ENCODE measurements at regions not wholly inside any gene's neighbourhood (a gene's known extent, or its start where the extent isn't known, plus 50 kb on each side); places are given as distances from the start of the nearest gene placed in this dataset.

DNA sequence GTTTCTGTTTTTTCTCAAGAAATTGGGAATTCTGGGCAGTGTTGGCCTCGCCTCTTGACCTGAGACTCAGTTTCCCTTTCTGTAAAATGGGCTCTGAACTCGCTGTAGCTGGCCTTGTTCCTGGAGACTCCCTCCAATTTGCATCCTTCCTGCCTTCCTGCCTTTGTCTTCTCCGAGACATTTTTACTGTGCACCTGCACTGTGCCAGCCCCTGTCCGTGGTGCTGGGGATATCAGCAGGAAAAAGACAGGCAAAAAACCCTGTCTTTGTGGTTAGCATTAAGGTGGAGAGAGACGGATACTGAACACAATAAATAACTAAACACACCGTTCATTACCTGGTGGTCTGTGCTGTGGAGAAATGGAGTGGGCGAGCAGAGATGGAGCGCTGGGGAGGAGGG lies 129.8 kb downstream of the AACS start:
- H3K4ac ChIP-seq (replicated peaks; ENCODE audit: insufficient read length, low read depth, low read length) = no peak overlapping the region
- peaks cover 21 to 96% of the 10 kb centered on the region in 2 experiments for H3K79me2 ChIP-seq (ENCODE audit: control insufficient read depth in 1 of 2, insufficient read depth in 2 of 2, low read length in 2 of 2)
- FAIRE-seq (peak; percentile 77), DNase-seq (ENCODE audit: low read depth in 1 of 2, low spot score in 2 of 2) (peak in 1 of 2 experiments; percentile 49)
- H2AK5ac ChIP-seq (ENCODE audit: low read depth, low read length) = no peak overlapping the region
- no peak for TF ChIP-seq ZNF274 (IDR thresholded peaks at IDR 0.05; ENCODE audit: borderline replicate concordance, extremely low read depth, low read length)
- no peak for TF ChIP-seq KDM1A (IDR thresholded peaks at IDR 0.05; ENCODE audit: borderline replicate concordance, low read length)
- TF ChIP-seq, protein P1, sequence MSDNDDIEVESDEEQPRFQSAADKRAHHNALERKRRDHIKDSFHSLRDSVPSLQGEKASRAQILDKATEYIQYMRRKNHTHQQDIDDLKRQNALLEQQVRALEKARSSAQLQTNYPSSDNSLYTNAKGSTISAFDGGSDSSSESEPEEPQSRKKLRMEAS (IDR thresholded peaks at IDR 0.05) = no peak
- peak; percentile 36 to 61; a peak in 2 of 4 replicates for TF ChIP-seq SIN3A (conservative IDR thresholded peaks at IDR 0.05 in 1 of 2, IDR thresholded peaks at IDR 0.05 in 1 of 2; ENCODE audit: low read depth in 1 of 2, low read length in 2 of 2)
- no peak overlapping the region for H3K56ac ChIP-seq (replicated peaks; ENCODE audit: insufficient read length, low read depth, low read length)
- H3K4me3 ChIP-seq (ENCODE audit: extremely low read depth in 1 of 4, insufficient read depth in 2 of 4, low read depth in 3 of 4, low read length in 4 of 4) = no peak overlapping the region
- H3K36me3 ChIP-seq (ENCODE audit: control insufficient read depth in 2 of 4, insufficient read depth in 4 of 4, low read length in 3 of 4) = peaks cover 0 to 4% (median 0%) of the 10 kb centered on the region in 4 experiments; a peak in 1 of 8 replicates
- peak overlapping the region in 1 of 2 experiments; percentile 37; a peak in 1 of 4 replicates for H3K4me2 ChIP-seq (ENCODE audit: insufficient read depth in 1 of 2, low read depth in 2 of 2, low read length in 2 of 2)
- no peak overlapping the region for H3K9ac ChIP-seq (replicated peaks in 1 of 4; ENCODE audit: extremely low read depth in 1 of 4, low read depth in 3 of 4, low read length in 3 of 4)
- no peak overlapping the region for H3K14ac ChIP-seq (ENCODE audit: insufficient read length)
- H2AFZ ChIP-seq (ENCODE audit: low read length) = no peak overlapping the region
- H2BK12ac ChIP-seq (ENCODE audit: low read depth, low read length) = no peak overlapping the region
- no peak overlapping the region for H2BK20ac ChIP-seq (ENCODE audit: low read length)
- H4K91ac ChIP-seq (replicated peaks; ENCODE audit: insufficient read length, low read length) = no peak overlapping the region
- 0 out of 4 replicates have a peak, but pooled peaks cover 0 to 4% of the 10 kb centered on the region in 2 experiments for H3K9me3 ChIP-seq (ENCODE audit: insufficient read depth in 2 of 2, low read depth in 1 of 2, low read length in 1 of 2)
- H3K79me1 ChIP-seq (ENCODE audit: low read depth, low read length) = peaks cover 25% of the 10 kb centered on the region
- H2BK15ac ChIP-seq (ENCODE audit: low read length) = no peak overlapping the region
- WGBS, 2 experiments (ENCODE audit: extremely low coverage in 1 of 2, insufficient coverage in 1 of 2, insufficient read length in 1 of 2, insufficient replicate concordance in 2 of 2, low coverage in 1 of 2, low lambda C conversion rate in 2 of 2, missing lambda C conversion rate in 1 of 2) = 74% methylated on average over 8 of the region's 8 CpGs; no CpG with 5 or more reads in 1 of the 2 experiments
- H3K4me1 ChIP-seq (replicated peaks in 1 of 4; ENCODE audit: control insufficient read depth in 3 of 4, insufficient read depth in 4 of 4, low read length in 3 of 4) = peaks cover 13 to 36% (median 20%) of the 10 kb centered on the region in 4 experiments
- ChIA-PET POLR2A (ENCODE audit: partially characterized antibody) (no interaction called here), CTCF (ENCODE audit: partially characterized antibody) (no interaction called here)
- H3K23ac ChIP-seq (ENCODE audit: insufficient read length) = no peak overlapping the region
- no peaks in the 10 kb centered on the region for H3K27me3 ChIP-seq (replicated peaks in 1 of 4; ENCODE audit: control insufficient read depth in 3 of 4, extremely low read depth in 1 of 4, insufficient read depth in 3 of 4, low read length in 3 of 4)
- H2BK5ac ChIP-seq (ENCODE audit: low read depth, low read length) = no peak overlapping the region
- peaks cover 24 to 44% of the 10 kb centered on the region in 2 experiments for H4K20me1 ChIP-seq (replicated peaks in 1 of 2; ENCODE audit: control insufficient read depth in 1 of 2, insufficient read depth in 2 of 2, low read length in 2 of 2)
- no peak overlapping the region for H4K5ac ChIP-seq (ENCODE audit: insufficient read length, low read depth, low read length)
- peaks cover 10% of the 10 kb centered on the region; the same call in 1 of the 2 replicates for H3K23me2 ChIP-seq (ENCODE audit: low read depth, low read length)
- no peak overlapping the region for H4K8ac ChIP-seq (ENCODE audit: extremely low read depth, insufficient read depth, low read length)
- no peak overlapping the region for H3K18ac ChIP-seq (ENCODE audit: extremely low read depth, low read length)
- no peak overlapping the region for H2BK120ac ChIP-seq (replicated peaks; ENCODE audit: low read depth, low read length)
- H3K27ac ChIP-seq (ENCODE audit: low read depth, low read length) = no peak overlapping the region
